Panc1 (cell line): ENCODE measurements at regions not wholly inside any gene's neighbourhood (a gene's known extent, or its start where the extent isn't known, plus 50 kb on each side); places are given as distances from the start of the nearest gene placed in this dataset.

ENCODE experiments used
- POLR2AphosphoS5 ChIP-seq: IDR thresholded peaks from 2 replicates; pipeline ENCODE4 v1.6.1; 2012; ENCODE audit warnings: mild to moderate bottlenecking, low read depth, low read length, moderate library complexity
- SIN3A ChIP-seq: IDR thresholded peaks from 2 replicates; pipeline ENCODE4 v1.6.1; 2012; ENCODE audit warnings: low read depth, mild to moderate bottlenecking, low read length, moderate library complexity, borderline replicate concordance; ENCODE audit not compliant: insufficient read depth
- TCF7L2 ChIP-seq: IDR thresholded peaks from 2 replicates; pipeline ENCODE4 v1.6.1; 2011; ENCODE audit warnings: mild to moderate bottlenecking, low read depth, low read length, inconsistent platforms
- TF ChIP-seq, protein P1 (sequence below): fragments of 450-650 bp; IDR thresholded peaks from 2 replicates; pipeline ENCODE4 v1.5.1; 2017; ENCODE audit warnings: mild to moderate bottlenecking
- TF ChIP-seq, protein P2 (sequence below), 2 experiments: IDR thresholded peaks; 2 replicates each; pipeline ENCODE4 v1.6.1; 2011 to 2012; ENCODE audit warnings: low read depth in 2 of 2, control low read depth in 1 of 2, low read length in 1 of 2, mild to moderate bottlenecking in 1 of 2, moderate library complexity in 1 of 2; ENCODE audit not compliant: insufficient read depth in 1 of 2

DNA sequence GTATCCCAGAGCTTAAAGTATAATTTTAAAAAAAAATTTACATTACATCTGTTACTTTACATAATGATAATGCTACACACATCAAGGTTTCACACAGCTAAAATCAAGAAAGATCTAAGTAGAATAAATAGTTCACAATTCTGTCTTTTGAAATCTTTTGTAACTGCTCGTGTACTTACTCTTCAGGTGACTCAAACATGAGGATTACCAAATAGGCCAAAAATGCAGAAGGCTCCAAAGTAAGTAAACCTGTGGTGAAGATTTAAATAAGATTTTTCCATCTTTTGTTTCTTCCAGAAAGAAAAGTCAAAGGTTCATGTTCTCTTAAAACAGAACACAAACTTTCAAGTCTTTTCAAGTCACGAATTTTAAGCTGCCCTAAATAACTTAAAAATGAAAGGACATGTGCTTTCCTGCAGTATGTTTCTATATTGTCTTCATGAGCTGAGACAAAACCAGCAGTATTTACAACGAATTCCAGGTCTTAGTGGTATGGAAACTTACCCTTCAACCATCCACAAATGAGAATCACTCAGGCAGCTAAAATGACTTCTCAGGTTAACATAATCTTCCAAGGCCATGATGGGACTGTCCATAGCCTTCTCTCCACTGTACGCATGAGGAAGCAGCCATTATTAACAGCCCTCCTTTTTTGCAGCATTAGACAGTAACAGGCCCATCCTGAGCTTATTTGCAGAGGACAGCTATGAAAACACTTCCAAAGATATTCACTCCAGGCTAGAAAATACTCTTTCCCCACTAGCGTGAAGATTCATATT is 172.8 kb upstream of the EDNRA start:
- TF ChIP-seq, protein P1, sequence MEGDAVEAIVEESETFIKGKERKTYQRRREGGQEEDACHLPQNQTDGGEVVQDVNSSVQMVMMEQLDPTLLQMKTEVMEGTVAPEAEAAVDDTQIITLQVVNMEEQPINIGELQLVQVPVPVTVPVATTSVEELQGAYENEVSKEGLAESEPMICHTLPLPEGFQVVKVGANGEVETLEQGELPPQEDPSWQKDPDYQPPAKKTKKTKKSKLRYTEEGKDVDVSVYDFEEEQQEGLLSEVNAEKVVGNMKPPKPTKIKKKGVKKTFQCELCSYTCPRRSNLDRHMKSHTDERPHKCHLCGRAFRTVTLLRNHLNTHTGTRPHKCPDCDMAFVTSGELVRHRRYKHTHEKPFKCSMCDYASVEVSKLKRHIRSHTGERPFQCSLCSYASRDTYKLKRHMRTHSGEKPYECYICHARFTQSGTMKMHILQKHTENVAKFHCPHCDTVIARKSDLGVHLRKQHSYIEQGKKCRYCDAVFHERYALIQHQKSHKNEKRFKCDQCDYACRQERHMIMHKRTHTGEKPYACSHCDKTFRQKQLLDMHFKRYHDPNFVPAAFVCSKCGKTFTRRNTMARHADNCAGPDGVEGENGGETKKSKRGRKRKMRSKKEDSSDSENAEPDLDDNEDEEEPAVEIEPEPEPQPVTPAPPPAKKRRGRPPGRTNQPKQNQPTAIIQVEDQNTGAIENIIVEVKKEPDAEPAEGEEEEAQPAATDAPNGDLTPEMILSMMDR = no peak
- no peak for TF ChIP-seq POLR2AphosphoS5
- TF ChIP-seq, protein P2, sequence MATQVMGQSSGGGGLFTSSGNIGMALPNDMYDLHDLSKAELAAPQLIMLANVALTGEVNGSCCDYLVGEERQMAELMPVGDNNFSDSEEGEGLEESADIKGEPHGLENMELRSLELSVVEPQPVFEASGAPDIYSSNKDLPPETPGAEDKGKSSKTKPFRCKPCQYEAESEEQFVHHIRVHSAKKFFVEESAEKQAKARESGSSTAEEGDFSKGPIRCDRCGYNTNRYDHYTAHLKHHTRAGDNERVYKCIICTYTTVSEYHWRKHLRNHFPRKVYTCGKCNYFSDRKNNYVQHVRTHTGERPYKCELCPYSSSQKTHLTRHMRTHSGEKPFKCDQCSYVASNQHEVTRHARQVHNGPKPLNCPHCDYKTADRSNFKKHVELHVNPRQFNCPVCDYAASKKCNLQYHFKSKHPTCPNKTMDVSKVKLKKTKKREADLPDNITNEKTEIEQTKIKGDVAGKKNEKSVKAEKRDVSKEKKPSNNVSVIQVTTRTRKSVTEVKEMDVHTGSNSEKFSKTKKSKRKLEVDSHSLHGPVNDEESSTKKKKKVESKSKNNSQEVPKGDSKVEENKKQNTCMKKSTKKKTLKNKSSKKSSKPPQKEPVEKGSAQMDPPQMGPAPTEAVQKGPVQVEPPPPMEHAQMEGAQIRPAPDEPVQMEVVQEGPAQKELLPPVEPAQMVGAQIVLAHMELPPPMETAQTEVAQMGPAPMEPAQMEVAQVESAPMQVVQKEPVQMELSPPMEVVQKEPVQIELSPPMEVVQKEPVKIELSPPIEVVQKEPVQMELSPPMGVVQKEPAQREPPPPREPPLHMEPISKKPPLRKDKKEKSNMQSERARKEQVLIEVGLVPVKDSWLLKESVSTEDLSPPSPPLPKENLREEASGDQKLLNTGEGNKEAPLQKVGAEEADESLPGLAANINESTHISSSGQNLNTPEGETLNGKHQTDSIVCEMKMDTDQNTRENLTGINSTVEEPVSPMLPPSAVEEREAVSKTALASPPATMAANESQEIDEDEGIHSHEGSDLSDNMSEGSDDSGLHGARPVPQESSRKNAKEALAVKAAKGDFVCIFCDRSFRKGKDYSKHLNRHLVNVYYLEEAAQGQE (IDR thresholded peaks at IDR 0.05; ENCODE audit: insufficient read depth in 1 of 2, low read depth in 2 of 2, low read length in 1 of 2) = no peak
- no peak for TF ChIP-seq TCF7L2
- TF ChIP-seq SIN3A = no peak
